ENCODE measurements at regions not wholly inside any gene's neighbourhood (a gene's known extent, or its start where the extent isn't known, plus 50 kb on each side); places are given as distances from the start of the nearest gene placed in this dataset.

- TF ChIP-seq CTCF (IDR thresholded peaks at IDR 0.05; ENCODE audit: low read length) (no peak), EZH2 (optimal IDR thresholded peaks at IDR 0.05; ENCODE audit: low read depth, low read length) (no peak)
Observed at GRCh38 chr19:56939951-56940350, 99.4 kb upstream of the PEG3 start.
